DOHH2 (cell line): ENCODE measurements at regions not wholly inside any gene's neighbourhood (a gene's known extent, or its start where the extent isn't known, plus 50 kb on each side); places are given as distances from the start of the nearest gene placed in this dataset.

Experiments used
- CTCF ChIP-seq: fragments of 200-600 bp; sonication (generic); IDR thresholded peaks from one replicate; pipeline ENCODE4 v1.5.1; 2014; ENCODE audit warnings: antibody characterized with exemption, mild to moderate bottlenecking, low read depth, low read length; ENCODE audit not compliant: poor library complexity, severe bottlenecking
- EZH2phosphoT487 ChIP-seq: fragments of 200-600 bp; sonication (generic); IDR thresholded peaks from 2 replicates; pipeline ENCODE4 v1.6.1; 2017; ENCODE audit warnings: borderline replicate concordance, mild to moderate bottlenecking, antibody characterized with exemption, low read length, moderate library complexity, mixed read lengths

DNA sequence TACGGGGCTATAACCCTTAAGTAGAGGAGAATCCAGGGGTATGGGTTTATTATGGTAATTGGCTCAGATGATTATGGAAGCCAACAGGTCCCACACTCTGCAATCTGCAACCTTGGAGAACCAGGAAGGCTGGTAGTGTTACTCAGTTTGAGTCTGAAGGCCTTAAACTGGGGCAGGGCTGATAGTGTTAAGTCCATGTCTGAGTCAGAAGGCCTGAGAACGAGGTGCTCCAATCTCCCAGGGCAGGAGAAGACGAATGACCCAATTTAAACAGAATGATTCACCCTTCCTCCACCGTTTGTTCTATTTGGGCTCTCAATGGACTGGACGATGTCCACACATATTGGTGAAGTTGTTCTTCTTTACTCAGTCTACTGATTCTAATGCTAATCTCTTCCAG lies 244.5 kb upstream of the PTER start:
- TF ChIP-seq CTCF (no peak), EZH2phosphoT487 (no peak)
